ENCODE measurements at regions not wholly inside any gene's neighbourhood (a gene's known extent, or its start where the extent isn't known, plus 50 kb on each side); places are given as distances from the start of the nearest gene placed in this dataset.
A peak's percentile ranks its signal among the peaks of the same experiment; 100 is the strongest.
"Not testable (repeated sequence)": the region's sequence is repeated elsewhere in the genome, so short reads cannot be mapped to it uniquely, and the experiment has no call there.

DNA sequence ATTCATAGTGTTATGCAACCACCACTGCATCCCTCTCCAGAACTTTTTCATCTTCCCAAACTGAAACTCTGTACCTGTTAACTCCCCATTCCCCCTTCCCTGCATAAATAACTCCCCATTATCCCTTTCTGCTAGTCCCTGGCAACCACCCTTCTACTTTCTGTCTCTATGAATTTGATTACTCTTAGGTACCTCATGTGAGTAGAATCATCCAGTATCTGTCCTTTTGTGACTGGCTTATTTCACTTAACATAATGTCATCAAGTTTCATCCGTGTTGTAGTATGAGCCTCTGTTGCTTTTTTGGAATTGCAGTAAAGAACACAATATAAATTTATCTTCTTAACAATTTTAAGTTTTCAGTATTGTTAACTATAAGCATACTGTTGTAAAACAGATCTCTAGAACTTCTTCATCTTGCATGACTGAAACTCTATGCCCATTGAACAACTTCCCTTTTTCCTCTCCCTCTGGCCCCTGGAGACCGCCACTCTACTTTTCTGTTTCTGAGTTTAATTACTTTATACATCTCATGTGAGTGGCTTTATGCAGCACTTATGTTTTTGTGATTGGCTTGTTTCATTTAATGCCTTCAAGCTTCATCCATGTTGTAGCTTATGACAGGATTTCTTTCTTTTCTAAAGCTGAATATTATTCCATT is 87.3 kb upstream of the ABCC4 start:
- DNase-seq (ENCODE audit: low read depth in 3 of 3, low spot score in 1 of 3), result no peak

DNA sequence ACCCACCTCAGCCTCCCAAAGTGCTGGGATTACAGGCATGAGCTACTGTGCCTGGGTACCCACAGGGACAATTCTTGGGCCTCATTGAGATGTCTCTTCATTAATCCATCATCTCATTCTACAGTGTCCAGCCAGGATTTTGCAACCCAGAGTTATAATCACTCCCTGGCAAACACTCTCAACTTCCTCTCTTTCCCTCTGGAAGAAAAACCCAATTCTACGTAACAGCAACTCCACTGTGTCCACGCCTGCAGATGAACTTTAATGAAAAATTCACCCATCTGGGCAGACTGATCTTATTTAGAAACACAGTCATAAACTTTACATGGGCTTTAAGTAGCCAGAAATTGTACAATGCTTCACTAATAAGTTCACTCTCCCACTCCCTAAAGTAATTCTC is 90.1 kb upstream of the ABCC4 start:
- no peak for DNase-seq (ENCODE audit: low read depth in 3 of 3, low spot score in 1 of 3)

DNA sequence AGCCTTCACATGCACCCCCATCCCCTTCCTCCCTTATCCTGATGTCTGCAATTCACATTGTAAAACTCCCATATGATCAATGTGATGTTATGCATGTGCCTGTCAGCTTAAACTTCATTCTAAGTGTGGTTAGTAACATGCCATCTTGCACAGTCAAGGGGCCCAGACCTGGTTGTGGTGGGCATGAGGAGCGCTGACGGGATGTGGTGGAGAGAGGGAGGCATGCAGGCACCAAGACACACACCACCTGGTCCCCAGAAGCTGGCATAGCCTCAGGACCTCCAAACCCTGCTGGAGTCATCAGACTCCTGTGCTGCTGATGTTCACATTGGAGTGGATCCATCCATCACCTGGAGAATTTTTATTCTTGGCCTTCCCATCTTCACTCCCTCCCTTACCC is 90.5 kb upstream of the ABCC4 start:
- DNase-seq (ENCODE audit: low read depth in 3 of 3, low spot score in 1 of 3), result no peak

DNA sequence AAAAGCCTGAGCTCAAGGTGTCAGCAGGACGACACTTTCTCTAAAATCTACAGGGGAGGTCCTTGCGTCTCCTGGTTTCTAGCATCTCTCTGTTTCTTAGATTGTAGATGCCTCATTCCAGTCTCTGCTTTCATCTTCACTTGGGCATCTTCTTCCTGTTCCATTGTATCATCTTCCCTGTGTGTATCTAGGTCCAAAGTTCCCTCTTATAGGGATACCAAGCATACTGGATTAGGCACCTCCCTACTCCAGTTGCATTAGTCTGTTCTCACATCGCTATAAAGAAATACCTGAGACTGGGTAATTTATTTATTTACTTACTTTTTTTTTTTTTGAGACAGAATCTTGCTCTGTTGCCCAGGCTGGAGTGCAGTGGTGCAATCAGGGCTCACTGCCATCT is 91.3 kb upstream of the ABCC4 start:
- DNase-seq (ENCODE audit: low read depth in 3 of 3, low spot score in 1 of 3), result no peak

DNA sequence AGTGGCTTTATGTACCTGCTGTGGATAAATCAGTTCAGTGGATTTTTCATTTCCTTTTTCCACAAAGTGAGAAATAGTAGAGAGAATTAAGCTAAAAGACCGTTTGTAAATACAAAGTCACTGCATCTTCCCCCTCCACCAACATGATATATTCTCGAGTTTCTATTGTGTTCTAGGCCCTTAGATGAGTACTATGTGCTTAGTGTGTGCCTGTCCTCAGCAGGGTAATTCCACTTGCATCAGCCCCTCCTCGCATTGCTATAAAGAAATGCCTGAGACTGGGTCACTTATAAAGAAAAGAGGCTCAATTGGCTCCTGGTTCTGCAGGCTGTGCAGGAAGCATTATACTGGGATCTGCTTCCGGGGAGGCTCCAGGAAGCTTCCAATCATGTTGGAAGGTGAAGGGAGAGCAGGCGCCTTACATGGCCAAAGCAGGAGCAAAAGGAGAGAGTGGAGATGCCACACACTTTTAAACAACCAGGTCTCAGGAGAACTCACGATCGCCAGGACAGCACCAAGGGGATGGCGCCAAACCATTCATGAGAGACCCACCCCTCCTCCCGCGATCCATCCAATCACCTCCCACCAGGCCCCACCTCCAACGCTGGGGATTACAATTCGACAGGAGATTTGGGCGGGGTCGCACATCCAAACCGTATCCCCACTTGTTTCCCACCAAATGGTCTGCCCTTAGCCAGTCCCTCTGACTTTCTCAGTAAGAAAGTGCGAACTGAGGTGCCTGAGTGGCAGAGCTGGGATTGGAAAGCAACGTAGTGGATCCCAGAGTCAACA is 102.3 kb upstream of the ABCC4 start:
- DNase-seq (ENCODE audit: low read depth in 3 of 3, low spot score in 1 of 3), result no peak

DNA sequence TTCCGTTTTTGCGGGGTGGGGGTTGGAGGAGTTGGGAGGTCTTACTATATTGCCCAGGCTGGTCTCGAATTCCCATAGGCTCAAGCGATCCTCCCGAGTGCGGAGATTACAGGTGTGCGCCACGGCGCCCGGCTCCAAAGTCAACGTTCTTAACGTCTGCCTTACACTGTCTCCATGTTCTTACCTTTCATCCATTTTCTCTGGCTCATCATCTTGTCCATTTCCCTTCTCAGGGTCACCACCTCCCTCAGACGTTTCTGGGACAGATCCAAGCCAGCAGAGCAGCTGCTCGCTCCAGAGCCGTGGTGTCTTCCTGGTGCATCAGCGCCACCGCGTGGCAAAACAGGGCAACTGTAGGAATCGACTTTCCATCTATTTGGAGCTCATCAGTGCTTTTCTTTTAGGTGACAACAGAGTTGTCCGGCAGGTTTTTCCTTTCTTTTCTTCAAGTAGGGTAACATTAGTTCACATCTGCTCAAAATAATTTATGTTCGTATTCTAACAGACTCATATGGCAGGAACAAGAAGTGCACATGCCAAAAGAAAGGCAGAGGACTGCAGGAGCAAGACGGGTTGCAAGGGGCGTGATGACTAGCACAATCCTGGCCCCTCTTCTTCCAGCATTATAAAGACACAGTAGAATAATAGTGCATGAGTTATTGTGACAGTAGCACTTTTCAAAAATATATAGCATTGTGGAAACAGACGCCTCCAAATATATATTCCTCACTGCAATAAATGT is 103.1 kb upstream of the ABCC4 start:
- peak; percentile 44 to 63 (median 58) for DNase-seq (ENCODE audit: low read depth in 3 of 3, low spot score in 1 of 3)

DNA sequence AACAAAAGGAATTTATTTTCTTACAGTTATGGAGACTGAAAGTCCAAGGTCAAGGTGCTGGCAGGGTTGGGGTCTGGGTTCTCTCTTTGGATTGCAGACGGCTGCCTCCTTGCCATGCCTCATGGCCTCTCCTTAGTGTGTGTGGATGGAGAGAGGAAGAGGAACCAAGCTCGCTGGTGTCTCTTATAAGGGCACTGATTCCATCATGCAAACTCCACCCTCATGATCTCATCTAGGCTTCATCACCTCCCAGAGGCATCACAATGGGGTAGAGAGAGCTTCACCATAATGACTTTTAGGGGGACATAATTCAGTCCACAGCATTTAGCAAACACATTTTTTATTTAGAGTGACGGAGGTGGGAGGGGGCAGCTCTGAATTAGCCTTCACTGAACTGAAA is 104.9 kb upstream of the ABCC4 start:
- DNase-seq (ENCODE audit: low read depth in 3 of 3, low spot score in 1 of 3), result no peak

DNA sequence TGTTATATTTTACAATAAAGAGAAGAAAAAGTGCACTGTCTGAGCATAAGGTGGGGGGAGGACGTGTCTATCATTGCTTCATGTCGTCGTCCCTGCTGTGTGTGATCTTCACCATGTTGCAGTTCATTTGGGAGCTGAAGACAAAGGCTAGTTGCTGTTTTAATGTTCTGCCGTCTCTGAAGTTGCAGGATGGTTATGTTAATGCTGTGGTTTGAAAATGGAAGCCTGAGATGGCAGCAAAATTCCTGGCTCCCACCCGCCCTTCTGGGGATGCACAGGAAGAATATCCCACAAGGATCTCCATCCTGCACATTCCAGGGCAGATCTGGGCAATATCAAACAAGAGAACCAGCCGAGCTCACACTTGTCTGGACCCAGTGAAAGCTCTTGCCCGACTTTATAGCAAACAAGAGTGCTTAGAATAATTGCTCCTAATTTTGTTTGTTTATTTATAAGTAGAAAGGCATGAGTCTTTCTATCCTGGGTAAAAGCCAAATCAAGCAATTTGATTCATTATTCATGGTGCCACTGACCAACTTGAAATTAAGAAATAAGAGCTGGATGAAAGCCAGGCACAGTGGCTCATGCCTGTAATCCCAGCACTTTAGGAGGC is 110.3 kb upstream of the ABCC4 start:
- no peak for DNase-seq (ENCODE audit: low read depth in 3 of 3, low spot score in 1 of 3)

DNA sequence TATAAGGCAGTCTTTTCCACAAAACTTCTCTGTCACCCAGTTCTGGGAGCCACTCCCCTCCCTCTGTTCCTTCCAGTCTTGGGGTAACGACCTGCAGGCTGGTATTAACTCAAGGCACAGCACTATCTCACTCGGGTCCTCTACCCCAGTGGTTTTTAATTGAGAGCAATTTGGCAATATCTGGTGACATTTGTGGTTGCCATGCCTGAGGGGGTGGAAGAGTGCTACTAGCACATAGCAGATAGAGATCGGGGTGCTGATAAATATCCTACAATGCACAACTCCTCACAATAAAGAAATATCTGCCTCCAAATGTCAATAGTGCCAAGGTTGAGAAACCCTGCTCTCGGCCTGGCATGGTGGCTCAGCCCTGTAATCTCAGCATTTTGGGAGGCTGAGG is 117.7 kb upstream of the ABCC4 start:
- DNase-seq (ENCODE audit: low read depth in 3 of 3, low spot score in 1 of 3), result no peak

DNA sequence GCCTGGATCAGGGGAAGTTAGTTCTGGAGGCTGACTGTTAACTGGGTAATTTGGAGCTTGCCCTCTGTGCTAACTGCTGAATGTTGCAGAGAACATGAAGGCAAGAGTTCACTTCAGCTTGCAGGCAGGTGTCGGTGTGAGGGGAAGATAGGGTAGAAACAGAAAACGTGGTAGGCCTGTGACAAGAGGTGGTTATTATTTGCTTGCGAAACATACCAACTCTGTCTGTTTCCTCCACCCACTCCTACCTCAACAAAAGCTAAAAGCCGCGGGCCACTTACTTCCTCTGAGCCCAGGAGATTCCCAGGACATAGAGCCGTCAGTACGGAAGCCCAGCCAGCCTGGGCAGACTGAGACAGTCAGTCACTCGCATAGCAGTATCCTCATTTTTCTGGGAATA is 119.2 kb upstream of the ABCC4 start:
- no peak for DNase-seq (ENCODE audit: low read depth in 3 of 3, low spot score in 1 of 3)

DNA sequence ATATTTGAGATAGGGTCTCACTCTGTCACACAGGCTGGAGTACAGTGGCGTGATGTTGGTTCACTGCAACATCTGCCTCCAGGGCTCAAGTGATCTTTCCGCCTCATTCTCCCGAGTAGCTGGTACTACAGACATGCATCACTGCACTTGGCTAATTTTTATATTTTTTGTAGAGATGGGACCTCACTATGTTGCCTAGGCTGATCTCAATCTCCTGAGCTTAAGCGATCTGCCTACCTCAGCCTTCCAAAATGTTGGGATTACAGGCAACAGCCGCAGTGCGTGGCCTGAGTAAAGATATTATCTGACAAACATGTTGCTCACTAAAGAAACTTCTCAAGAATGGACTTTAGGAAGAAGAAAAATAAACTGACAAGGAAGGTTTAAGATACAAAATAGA is 125.4 kb upstream of the ABCC4 start:
- no peak for DNase-seq (ENCODE audit: low read depth in 3 of 3, low spot score in 1 of 3)

DNA sequence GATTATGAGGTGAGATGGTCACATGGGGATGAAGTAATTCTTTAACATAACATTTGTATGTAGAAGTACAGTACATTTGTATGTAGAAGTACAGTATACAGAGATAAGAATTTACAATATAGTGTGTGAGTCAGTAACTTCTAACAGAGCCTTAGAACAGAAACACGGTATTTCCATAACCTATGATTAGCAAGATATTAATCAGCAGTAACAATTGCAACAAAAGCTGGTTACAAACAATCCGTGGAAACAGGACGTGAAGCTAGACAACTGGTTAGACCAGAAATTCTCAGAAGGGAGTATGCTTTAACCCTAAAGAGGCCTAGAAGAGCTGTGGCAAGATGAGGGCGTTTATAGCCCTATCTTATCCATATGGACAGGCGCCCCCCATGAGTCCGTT is 122.0 kb upstream of the CLDN10 start:
- DNase-seq (ENCODE audit: low read depth in 3 of 3, low spot score in 1 of 3), result not testable (repeated sequence)

DNA sequence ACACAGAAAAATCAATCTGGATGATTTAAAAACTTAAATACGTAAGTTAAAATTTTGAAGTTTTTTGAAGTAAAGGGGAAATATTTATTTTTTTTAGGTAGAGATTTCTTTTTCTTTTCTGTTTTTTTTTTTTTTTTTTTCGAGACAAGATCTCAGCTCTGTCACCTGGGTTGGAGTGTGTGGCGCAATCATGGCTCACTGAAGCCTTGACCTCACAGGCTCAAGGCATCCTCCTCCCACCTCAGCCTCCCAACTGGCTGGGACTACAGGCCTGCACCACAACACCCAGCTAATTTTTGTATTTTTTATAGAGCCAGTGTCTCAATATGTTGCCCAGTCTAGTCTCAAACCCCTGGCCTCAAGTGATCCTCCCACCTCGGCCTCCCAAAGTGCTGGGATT is 120.4 kb upstream of the CLDN10 start:
- DNase-seq (ENCODE audit: low read depth in 3 of 3, low spot score in 1 of 3), result no peak

DNA sequence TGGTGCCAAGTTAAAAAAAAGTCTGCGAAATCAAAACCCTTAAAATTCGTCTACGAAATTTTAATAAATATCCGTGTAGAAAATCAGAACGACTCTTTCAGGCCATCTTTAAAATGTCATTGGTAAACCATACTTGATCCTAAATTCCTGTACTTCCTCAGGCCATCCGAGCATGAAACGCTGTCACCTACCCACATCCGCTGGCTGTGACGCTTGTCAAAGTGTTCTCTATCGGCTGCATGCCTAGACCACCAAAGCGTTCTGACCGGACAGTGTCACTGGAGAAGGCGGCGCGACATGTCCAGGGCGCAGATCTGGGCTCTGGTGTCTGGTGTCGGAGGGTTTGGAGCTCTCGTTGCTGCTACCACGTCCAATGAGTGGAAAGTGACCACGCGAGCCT is 119.0 kb upstream of the CLDN10 start:
- DNase-seq (ENCODE audit: low read depth in 3 of 3, low spot score in 1 of 3), result no peak

DNA sequence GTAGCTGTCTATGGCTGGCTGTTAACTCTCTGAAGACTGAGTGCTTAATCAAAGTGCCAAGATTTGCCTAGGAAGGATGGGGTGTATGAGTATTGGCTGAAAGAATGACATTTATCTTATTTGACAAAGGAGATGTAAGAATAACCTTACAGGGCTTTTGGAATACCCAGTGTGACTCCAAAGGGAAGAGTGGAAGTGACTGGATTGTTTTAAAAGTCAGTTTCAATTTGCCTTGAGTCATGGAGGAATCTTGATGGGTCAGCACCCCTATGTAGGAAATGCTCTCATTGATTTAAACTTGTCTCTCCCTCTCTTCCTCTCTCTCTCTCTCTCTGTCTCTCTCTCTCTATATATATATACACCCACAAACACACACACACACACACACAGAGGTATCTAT is 118.4 kb upstream of the CLDN10 start:
- no peak for DNase-seq (ENCODE audit: low read depth in 3 of 3, low spot score in 1 of 3)

DNA sequence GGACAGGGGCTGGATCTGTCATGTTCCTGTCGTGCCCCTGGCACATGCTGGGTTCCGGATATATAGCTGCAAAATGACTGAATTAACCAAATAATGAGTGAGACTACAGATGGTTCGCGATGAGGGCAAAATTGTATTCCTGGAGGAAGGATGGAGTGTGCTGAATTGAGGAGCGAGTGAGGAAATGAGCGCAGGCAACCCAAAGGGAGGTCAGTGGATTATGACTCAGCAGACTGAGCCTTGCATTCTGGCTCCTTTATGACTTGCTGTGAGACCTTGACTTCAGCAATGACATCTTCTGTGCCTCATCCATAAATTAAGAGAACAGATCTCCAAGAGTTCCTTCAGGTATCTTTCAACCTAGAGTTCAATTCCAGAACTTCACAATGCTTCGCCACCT is 115.0 kb upstream of the CLDN10 start:
- DNase-seq (ENCODE audit: low read depth in 3 of 3, low spot score in 1 of 3), result no peak

DNA sequence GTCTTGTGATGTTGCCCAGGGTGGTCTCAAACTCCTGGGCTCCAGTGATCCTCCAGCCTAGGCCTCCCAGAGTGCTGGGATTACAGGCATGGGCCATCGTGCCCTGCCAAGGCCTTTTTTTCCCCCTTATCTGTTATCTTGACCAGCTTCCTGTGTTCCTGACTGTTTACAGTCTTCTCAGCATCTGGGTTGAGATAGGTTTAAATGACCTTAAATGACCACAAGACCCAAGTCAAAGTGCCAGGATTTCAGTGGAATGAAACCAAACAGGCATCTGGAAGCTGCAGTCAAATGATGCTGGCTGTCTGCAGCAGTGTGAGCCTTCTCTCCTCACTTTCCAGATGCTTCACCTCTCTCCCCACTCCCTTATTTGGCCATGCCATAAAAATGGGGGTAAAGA is 114.2 kb upstream of the CLDN10 start:
- no peak for DNase-seq (ENCODE audit: low read depth in 3 of 3, low spot score in 1 of 3)

DNA sequence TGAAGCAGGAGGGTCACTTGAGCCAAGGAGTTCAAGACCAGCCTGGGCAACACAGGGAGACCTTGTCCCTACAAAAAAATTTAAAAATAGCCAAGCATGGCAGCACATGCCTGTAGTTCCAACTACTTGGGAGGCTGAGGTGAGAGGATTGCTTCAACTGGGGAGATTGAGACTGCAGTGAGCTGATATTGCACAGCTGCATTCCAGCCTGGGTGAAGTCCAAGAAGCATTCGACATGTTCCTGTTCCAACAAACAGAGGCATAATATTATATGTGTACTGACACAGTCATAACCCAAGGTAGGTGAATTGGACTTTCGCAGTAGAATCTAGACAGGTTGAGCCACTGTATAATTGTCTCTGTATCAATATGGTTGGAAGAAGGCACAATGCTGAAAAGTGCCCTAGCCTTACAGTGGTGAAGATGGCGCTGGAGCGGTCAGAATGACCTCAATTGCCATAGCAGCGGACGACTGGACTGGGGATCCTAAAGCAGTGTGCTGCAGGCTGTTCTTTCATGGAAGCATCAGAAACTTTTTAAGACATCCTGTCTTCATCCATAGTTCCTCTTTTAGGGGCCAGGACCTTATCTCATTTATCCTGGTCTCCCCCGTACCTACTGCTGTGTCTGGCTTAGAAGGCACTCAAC is 112.0 kb upstream of the CLDN10 start:
- no peak for DNase-seq (ENCODE audit: low read depth in 3 of 3, low spot score in 1 of 3)

DNA sequence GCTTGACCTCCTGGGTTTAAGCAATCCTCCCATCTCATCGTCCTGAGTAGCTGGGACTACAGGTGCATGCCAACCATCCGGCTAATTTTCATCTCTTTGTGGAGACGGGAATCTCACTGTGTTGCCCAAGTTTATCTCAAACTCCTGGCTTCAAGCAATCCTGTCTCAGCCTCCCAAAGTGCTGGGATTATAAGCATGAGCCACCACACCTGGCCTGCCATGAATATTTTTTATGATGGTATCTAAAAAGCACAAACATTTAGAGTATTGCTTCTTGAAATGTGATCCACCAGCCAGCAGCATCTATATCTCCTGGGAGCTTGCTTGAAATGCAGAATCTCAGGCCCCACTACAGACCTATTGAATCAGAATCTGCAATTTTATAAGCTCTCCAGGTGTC is 111.2 kb upstream of the CLDN10 start:
- no peak for DNase-seq (ENCODE audit: low read depth in 3 of 3, low spot score in 1 of 3)

DNA sequence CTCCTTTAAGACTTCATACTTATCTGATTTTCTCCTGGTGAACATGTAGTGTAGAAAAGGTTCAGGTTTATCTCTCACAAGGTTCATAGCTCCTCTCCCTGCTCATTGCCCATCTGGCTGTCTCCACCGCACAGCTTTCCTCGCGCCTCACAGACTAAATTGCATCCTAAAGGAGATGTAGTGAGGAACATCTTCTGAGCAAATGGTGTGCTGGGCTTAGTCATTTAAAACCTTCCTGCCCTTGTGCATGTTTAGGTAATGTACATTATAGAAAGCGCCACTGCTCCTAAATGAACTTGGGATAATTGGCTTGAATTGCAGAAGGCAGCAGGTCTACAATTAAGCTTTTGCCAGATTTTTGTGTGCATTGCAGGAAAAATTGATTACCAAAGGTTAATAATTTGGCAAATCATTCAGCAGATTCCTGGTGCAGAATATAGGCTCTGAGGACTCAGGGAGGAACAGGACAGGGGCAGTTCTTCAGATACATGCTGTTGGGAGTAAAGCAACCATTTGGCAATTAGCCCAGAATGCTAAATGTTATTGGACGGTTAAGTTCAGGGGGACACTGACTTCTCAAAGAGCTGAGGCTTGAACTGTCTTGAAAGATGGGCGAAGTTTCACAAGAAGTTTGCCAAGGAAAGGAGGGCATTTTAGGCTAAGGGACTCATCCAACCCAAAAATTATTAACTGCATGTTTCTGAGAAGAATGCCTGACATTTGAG is 108.4 kb upstream of the CLDN10 start:
- no peak for DNase-seq (ENCODE audit: low read depth in 3 of 3, low spot score in 1 of 3)

DNA sequence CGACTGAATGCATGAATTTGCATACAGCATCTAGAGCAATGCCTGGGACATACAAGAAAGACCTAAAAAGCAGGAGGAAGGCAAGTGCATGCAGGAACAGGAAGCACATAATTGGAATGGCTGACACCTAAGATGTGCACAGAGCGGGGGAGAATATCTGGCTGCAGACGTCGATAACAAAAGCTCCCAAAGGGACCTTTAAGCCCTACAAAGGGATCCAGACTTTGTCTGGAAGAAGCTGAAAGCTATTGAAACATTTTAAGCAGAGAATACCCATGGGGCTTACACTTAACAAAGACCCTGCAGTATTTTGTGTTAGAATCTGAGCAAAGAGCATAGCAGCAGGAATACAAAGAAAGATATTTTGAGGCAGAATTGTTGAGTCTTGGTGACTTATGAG is 107.4 kb upstream of the CLDN10 start:
- no peak for DNase-seq (ENCODE audit: low read depth in 3 of 3, low spot score in 1 of 3)

All from stimulated activated CD4-positive, alpha-beta T cell treated with anti-CD3 and anti-CD28 coated beads, TNF-alpha, amount 100 ng/mL, for 1 hour (primary cell).